ENCODE measurements at regions not wholly inside any gene's neighbourhood (a gene's known extent, or its start where the extent isn't known, plus 50 kb on each side); places are given as distances from the start of the nearest gene placed in this dataset.
"Not testable (repeated sequence)": the region's sequence is repeated elsewhere in the genome, so short reads cannot be mapped to it uniquely, and the experiment has no call there.

DNA sequence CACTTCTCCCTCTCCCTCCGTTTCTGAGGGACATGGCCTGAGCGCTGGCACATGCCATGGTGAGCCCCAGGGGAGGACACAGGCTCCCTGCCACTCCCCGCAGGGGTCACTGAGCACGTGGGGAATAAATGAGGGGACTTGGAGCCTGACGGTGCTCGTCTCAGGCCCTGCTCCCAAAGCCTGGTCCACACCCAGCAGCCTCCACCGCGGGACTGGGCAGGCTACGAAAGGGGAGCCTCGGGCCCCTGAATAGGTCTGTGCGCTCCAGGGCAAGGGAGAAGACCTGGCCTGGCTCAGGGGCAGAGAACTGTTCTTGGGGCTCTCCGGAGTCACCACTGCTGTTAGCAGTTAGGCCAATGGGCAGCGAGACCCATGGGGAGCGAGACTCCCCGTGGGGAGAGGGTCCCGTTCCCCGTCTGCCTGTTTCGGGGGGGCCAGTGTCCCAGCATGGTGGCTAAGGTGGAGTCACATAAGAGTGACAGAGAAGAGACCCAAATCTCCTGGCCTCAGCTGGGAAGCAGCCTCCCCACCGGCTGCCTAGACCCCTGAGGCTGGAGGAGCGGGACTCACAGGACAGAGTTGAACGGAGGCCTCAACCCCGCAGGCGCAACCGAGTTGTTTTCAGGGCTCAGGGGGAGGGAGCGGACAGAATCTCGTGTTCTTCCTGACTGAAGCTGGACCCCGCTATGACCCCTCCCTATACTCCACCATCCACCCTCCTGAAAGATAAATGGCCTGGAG is 329.8 kb upstream of the SFSWAP start:
- DNase-seq = no peak

DNA sequence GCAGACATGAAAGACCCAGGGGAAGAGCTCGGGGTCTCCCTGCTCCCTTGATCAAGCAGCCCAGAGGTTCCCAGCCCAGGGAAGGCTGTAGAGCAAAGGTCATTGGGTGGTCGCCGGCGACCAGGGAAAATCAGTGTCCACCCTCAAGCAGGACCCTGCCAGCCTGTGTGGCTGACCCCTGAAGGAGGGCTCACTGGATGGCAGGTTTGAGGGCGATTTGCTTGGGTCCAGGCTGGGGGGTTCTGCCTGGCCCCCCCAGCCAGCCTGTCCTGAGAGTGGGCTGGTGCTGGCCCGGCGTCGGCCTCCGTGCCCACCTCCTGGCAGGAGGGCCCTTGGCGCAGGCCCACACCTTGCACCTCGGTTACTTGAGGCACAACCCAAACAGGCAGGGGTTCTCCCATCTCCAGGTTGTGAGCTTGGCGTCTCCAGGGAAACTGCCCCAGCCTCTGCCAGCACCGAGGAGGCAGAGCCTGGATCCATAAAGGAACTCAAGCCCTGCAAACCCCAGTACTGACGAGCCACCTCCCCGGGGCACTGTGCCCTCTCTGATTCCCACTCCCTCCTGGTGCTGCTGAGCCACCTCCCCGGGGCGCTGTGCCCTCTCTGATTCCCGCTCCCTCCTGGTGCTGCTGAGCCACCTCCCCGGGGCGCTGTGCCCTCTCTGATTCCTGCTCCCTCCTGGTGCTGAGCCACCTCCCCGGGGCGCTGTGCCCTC is 329.0 kb upstream of the SFSWAP start:
- no peak for DNase-seq

DNA sequence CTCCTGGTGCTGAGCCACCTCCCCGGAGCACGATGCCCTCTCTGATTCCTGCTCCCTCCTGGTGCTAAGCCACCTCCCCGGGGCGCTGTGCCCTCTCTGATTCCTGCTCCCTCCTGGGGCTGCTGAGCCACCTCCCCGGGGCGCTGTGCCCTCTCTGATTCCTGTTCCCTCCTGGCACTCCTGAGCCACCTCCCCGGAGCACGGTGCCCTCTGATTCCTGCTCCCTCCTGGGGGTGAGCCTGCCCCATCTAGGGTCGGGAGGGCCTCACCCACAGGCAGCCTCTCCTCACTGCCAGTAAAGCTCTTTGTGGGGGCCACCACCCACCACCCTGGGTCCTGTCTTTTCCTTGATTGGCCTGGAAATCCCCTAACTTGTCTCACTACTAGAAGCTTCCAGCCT is 327.6 kb upstream of the SFSWAP start:
- DNase-seq = no peak

DNA sequence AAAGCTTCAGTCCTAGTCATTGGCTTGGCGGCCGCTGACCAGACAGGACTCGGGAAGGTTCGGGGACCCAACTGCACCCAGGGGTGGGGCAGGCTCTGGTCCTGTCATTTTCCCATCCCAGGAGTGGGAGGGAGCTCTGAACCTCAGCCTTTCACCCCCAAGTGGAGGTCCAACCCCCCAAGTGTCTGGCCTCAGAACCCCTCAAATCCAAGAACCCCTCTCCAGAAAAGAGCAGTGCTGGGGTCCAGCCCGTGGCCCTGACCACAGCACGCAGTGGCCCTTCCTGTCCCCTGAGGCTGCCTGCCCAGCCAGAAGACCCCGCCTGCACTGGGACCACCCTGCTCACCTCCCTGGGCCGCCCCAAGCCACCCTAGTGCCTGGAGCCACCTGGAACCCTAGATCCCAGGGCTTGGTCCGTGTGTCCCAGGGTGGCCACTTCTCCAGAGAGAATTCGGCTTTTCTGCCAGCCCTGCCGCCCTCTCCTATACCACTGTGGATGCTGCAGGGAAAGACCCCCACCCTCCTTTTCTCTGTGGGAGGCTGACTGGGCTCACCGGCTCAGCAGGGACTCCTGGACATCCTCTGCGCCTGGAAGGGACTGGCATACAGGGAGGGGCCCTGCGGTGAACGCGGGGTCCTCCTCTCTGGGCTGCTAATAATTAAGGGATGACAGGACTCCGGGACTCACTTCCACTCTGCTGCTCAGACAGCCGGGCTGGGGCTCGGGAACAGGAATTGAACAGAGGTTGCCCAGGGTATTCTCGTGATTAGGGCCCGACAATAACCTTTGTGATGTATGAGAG is 326.9 kb upstream of the SFSWAP start:
- no peak for DNase-seq

DNA sequence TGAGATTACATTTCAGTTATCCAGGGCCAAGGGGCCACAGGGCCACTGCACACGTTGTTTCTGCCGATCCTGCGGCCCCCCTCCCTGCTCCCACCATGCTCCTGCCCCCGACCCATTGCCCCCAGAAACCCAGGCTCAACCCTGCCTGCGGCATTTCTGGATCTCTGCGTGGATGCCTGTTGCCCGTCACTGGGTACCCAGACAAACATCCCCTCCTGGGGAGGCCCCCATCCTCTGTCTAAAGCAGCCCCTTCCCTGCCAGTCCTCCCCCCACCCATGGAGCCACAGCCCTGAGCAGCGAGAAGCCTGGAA is 326.4 kb upstream of the SFSWAP start:
- no peak for DNase-seq

DNA sequence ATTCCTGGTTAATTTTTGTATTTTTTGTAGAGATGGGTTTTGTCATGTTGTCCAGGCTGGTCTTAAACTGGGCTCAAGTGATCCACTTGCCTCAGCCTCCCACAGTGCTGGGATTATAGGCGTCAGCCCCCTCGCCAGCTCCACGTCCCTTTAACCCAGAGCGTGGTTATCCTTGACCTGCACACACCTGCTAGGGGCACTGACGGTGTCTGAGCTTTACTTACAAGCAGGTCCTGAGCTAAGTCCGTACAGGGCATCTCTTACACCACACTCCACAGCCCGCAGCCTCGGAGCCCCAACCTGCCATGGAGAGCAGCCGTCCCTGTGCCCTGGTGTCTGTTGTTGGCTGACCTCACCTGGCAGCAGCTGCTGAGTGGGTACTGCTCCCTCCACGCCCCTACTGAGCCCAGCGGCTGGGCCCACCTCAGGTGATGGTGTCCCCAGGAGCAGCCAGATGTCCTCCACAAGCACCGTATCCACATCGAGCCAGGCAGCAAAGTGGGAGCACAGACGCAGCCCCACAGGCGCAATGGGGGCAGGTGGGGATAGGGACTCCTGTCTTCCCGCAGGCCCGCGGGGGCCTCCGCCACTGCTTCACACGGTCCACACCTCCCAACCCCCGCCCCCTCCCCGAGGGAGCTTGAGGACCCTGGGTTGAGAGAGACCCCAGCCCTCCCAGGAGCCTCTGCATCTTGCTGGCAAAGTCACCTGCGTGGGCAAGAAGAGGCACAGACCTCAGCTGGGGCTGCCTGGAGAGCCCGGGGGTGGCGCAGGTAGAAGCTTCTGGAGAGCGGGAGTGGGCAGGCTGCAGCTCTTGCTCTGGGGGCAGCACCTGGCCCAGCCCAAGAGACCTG is 325.4 kb upstream of the SFSWAP start:
- no peak for DNase-seq

DNA sequence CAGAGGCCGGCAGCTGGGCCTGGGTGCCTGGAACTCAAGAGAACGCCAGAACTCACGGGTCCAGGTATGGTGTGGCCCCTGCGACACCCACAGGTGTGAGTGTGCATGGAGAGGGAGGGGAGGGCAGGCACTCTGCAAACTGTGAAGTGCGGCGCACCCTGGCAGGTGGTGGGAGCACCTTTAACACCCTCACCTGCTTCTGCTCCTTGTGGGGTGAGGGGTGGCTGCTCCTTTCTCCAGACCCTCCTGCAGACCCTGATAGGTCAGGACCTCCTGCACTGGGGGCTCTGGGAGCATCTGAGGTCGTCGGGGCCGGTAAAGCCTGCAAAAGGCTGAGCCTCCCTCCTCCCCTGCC is 324.7 kb upstream of the SFSWAP start:
- no peak for DNase-seq

DNA sequence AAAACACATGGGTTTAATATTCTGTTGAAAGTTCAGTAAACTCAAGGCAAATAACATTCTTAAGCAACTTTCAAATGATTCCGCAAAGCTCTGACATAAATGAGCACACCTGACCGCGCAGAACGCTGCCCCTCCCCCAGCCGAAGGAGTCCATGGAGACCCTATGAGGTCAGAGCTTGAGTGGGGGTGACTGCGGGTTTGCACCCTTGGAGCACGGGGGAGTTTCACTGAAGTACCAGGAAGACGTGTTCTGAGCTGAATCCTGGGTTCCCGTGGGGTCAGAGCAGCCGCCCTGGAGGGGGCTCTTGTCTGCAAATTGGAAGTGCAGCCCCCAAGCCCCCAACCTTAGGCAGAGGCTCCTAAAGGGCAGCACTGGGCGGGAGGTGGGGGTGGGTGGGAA is 324.1 kb upstream of the SFSWAP start:
- no peak for DNase-seq

DNA sequence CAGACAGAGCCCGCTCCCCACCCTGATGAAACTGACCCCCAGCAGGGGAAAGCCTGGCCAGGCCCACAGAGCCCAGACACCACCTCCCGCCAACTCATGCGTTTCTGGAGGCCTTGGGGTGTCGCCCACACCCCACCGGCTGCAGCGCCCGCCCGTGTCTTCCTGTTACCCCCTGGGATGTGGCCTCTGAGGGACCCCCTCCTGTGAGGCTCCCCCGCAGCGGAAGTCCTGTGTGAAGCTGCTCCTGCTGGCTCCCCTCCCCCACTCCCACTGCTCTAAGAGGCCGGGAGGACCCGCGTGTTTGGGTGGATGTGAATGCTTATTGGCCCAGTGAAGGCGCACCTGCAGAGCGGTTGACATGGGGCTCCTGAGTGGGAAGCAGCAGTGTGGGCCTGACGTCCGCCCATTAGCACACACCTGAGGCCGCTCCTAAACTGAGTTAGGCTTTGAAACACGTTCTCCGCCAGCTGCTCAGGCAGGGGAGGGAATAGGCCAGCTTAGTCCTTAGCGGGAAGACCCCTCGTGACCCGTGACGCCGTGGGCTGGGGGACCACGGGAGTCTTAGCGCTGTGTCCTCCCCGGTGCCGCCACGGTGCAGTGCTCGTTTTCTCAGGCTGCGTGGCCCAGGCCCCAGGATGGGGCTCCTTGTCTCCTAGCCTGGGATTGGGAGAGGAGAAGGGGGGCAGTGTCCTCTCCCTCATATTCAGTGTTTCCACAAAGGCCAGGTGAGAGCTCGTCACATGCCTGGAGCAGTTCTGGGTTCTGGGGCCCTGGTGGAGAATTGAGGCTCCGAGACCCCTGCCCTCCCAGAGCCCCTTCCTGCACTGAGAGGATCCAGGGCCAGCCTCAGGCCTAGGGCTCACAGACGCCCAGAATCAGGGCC is 323.4 kb upstream of the SFSWAP start:
- no peak for DNase-seq

DNA sequence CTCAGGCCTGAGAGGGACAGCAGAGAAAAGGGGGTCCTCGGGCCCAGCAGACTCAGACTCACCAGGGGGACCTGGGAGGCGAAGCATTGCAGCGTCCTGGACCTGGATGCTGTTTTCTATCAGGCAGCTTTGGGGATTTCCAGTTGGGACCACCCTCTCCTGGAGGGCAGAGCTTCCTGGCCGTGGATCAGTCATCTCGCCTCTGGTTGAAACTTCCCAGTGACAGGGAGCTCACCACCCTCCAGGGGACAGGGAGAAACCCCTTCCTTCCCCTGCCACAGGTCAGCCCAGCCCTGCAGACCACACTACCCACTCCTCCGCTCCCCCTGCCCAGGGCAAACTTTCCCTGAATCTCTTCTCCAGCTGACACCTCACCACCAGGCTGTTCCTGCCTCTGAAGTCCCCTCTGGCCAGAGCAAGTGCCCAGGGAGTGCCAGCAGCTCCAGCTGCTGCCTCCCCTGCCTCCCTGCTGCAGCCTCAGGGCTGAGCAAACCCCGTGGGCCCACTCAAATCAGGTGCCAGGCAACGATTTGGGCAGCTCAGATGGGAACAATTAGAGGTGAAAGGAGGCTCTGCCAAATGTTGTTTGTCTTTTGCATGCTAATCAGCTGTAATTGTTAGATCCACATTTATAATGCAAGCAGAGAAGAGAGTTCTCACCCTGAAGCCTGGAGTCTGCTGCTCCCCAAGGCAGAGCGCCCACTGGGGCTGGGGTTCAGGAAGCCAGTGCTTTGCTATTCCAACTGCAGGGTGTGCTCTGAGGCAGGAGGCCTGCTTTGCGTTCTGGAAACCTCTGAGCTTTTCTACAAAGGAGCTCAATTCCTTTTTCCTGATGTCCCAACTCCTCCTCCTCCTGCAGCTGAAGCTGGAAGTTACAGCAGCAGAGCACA is 322.5 kb upstream of the SFSWAP start:
- not testable (repeated sequence) for DNase-seq

DNA sequence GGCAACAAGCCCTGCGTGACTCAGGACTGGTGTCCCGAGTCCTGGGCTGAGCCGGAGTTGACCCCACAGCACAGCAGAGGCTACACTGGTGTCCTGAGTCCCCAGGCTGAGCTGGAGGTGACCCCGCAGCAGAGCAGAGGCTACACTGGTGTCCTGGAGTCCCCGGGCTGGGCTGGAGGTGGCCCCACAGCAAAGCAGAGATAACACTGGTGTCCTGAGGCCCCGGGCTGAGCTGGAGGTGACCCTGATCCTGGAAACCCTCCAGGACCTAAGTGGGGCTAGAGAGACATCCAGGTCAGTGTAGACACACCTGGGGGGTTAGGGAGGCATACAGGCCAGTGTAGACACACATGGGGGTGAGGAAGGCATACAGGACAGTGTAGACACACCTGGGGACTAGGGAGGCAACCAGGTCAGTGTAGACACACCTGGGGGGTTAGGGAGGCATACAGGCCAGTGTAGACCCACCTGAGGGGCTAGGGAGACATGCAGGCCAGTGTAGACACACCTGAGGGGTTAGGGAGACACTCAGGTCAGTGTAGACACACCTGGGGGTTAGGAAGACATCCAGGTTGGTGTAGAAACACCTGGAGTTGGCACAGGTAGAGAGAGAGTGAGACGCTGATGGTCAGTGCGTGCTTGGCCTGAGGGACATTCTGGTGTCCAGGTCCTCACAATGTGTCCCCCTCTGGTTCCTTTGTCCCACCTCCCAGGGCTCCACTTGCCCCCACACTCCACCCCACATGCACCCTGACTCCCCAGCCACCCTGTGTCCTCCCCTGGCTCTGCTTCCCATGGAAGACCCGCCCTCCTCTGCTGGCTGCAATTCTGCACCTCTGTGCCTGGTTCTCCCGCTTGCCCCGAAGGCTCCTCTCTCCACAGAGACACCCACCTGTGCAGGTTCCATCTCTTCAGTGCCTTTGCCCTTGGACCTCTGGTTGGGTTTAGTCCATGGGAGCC is 321.6 kb upstream of the SFSWAP start:
- DNase-seq = no peak

DNA sequence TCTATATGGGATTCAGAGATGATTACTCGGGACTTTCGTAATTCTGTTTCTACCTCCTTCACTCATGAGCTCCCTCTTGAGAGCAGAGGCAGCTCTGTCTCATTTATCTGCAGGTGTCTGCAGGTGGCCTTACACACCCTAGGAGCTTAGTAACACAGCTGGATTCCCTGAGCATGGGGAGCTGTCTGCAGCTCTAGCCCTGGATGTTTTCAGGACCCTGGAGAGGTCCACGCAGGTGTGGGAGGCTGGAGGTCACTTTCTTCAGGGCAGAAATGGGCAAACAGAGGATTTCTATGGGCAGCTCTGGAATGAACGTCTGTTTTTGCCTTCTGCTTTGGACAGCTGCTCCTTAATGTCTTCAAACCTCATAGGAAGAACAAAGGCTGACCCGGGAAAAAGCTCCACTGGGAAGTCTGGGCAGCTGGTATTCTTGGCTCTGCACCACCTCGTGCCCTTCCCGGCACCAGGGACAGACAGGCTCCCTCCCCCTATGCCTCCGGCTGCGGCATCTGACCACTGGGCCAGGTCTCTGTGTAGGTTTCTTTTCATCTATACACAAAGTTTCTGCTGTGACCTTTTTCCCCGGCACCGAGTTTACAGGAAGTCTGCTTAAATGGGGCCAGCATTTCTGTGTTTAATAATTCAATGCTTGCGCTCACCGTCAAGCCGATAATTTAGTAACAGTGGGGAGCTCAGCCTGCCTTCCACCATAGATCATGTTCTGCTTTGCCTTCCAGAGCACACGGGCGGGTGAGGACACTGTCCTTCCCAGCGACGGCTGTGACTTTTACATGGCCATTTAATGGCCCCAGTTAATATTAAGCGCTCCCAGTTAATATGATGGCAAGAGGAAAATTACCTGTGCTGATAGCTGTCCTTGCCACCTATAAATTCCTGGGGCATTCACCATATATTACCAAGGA is 320.2 kb upstream of the SFSWAP start:
- no peak for DNase-seq

DNA sequence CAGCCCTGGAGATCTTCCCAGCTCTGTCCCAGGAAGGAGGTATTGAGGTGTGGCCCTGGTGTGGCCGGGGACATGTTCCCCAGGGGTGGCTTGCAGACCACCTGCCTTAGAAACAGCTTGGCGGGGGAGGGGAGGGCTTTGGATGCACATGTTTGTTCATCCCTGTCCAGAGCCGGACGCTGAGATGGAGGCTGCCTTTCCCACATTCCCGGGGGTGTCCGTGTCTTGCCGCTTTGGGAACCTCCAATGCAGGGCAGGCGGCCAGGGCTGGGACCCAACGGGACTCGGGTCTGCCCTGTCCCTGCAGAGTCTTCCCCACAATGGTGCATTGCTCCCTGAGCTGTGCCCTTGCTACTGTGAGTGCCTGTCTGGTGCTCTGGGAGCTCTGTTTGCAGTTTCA is 319.5 kb upstream of the SFSWAP start:
- no peak for DNase-seq

DNA sequence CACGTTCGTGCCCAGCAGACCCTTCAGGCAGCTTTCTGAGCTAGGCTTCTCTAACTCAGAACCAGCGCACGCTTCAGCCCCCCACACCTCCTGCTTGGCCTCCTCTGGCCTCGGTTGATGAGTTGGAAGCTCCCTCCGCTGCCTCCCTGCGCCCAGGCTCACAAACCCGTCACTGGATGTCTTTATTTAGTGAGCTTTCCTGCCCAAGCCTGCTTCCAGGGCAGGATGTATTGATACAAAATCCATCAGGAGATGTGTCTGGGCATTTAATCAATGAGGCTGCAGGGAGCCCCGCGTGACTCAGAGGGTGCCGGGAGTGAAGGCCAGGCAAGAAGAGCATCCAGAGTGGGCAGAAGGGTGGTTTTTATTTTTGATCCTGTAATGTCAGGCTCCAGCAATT is 316.1 kb upstream of the SFSWAP start:
- not testable (repeated sequence) for DNase-seq

DNA sequence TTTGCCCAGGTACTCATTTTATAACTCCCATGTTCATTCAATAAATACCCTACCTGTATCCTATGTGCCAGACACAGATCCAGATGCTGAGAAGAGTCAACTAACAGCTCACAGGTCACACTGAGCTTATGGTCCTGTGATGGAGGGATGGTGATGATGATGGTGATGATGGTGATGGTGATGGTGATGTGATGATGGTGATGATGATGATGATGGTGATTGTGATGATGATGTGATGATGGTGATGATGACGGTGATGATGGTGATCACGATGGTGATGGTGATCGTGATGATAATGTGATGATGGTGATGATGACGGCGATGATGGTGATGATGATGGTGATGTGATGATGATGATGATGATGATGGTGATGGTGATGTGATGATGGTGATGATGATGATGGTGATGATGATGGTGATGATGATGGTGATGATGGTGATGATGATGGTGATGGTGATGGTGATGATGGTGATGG is 315.6 kb upstream of the SFSWAP start:
- DNase-seq = not testable (repeated sequence)

DNA sequence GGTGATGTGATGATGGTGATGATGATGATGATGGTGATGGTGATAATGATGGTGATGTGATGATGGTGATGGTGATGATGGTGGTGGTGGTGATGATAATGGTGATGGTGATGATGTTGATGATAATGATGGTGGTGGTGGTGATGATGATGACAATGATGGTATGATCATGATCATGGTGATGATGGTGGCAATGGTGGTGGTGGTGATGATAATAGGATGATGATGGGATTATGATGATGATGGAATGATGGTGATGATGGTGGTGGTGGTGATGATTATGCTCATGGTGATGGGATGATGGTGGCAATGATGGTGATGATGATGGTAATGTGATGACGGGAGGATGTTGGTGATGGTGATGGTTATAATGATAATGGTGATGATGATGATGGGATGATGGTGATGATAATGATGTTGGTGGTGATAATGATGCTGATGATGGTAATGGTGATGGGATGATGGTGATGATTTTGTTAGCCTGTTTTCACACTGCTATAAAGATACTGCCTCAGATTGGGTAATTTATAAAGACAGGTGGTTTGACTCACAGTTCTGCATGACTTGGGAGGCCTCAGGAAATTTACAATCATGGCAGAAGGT is 314.8 kb upstream of the SFSWAP start:
- DNase-seq = no peak

DNA sequence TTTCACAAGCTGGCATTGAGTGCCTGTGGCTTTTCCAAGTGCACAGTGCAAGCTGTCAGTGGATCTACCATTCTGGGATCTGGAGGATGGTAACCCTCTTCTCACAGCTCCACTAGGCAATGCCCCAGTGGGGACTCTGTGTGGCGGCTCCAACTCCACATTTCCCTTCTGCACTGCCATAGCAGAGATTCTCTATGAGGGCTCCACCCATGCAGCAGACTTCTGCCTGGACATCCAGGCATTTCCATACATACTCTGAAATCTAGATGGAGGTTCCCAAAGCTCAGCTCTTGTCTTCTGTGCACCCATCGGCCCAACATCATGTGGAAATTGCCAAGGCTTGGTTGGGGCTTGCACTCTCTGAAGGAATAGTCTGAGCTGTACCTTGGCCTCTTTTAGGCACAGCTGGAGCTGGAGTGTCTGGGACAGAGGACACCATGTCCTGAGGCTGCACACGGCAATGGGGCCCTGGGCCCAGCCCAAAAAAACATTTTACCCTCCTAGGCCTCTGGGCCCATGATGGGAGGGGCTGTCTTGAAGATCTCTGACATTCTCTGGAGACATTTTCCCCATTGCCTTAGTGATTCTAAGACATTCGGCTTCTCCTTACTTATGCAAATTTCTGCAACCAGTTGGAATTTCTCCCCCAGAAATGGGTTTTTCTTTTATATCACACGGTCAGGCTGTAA is 313.3 kb upstream of the SFSWAP start:
- no peak for DNase-seq
